AG04450 (cell line): ENCODE measurements at regions not wholly inside any gene's neighbourhood (a gene's known extent, or its start where the extent isn't known, plus 50 kb on each side); places are given as distances from the start of the nearest gene placed in this dataset.

Experiments used
- CTCF ChIA-PET: fragments of 300-600, 350-600 bp; formaldehyde crosslinking; extraction: SDS; loops from one replicate; lab custom pipeline; 2022; ENCODE audit warnings: antibody characterized with exemption, inconsistent platforms; lab: Charles Lee
- POLR2A ChIA-PET: fragments of 350-600 bp; formaldehyde crosslinking; extraction: SDS; loops from one replicate; lab custom pipeline; 2021; ENCODE audit warnings: antibody characterized with exemption, inconsistent platforms; lab: Yijun Ruan, JAX
- DNase-seq: peaks from one replicate; pipeline ENCODE4 v3.0.0-alpha.2; 2011; ENCODE audit warnings: low read depth, low spot score
- H3K27ac ChIP-seq: one replicate; pipeline ENCODE4 v1.5.1; 2012; ENCODE audit warnings: low read depth, low read length, control low read depth
- H3K27me3 ChIP-seq: one replicate; pipeline ENCODE4 v1.6.0; 2012; ENCODE audit warnings: low read length; ENCODE audit not compliant: control insufficient read depth, insufficient read depth
- H3K4me3 ChIP-seq: 2 replicates; pipeline ENCODE4 v1.5.1; 2011; ENCODE audit warnings: mild to moderate bottlenecking, low read depth, low read length, control low read depth
- H3K9me3 ChIP-seq: 2 replicates; pipeline ENCODE4 v1.5.1; 2012; ENCODE audit warnings: low read length; ENCODE audit not compliant: control insufficient read depth, insufficient read depth
- TF ChIP-seq, protein P1 (sequence below): IDR thresholded peaks from 2 replicates; pipeline ENCODE4 v1.5.1; 2011; ENCODE audit warnings: low read depth, low read length, control low read depth, inconsistent platforms

GRCh38 chr11:97247601-97248000 lies 857.8 kb downstream of the JRKL start:
- H3K27ac ChIP-seq, result no peak overlapping the region
- peaks cover 13% of the 10 kb centered on the region for H3K9me3 ChIP-seq
- POLR2A ChIA-PET, result no interaction called here
- TF ChIP-seq, protein P1, sequence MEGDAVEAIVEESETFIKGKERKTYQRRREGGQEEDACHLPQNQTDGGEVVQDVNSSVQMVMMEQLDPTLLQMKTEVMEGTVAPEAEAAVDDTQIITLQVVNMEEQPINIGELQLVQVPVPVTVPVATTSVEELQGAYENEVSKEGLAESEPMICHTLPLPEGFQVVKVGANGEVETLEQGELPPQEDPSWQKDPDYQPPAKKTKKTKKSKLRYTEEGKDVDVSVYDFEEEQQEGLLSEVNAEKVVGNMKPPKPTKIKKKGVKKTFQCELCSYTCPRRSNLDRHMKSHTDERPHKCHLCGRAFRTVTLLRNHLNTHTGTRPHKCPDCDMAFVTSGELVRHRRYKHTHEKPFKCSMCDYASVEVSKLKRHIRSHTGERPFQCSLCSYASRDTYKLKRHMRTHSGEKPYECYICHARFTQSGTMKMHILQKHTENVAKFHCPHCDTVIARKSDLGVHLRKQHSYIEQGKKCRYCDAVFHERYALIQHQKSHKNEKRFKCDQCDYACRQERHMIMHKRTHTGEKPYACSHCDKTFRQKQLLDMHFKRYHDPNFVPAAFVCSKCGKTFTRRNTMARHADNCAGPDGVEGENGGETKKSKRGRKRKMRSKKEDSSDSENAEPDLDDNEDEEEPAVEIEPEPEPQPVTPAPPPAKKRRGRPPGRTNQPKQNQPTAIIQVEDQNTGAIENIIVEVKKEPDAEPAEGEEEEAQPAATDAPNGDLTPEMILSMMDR, result no peak
- CTCF ChIA-PET, result no interaction called here
- H3K27me3 ChIP-seq, result no peaks in the 10 kb centered on the region
- no peak overlapping the region for H3K4me3 ChIP-seq
- DNase-seq, result no peak

GRCh38 chr11:97254790-97255189 lies 865.0 kb downstream of the JRKL start:
- H3K9me3 ChIP-seq, result no peaks in the 10 kb centered on the region; the same call in 1 of the 2 replicates
- TF ChIP-seq, protein P1, result no peak
- H3K27ac ChIP-seq, result no peak overlapping the region
- DNase-seq, result no peak
- H3K27me3 ChIP-seq, result no peaks in the 10 kb centered on the region
- CTCF ChIA-PET, result no interaction called here
- POLR2A ChIA-PET, result no interaction called here
- H3K4me3 ChIP-seq, result no peak overlapping the region

DNA sequence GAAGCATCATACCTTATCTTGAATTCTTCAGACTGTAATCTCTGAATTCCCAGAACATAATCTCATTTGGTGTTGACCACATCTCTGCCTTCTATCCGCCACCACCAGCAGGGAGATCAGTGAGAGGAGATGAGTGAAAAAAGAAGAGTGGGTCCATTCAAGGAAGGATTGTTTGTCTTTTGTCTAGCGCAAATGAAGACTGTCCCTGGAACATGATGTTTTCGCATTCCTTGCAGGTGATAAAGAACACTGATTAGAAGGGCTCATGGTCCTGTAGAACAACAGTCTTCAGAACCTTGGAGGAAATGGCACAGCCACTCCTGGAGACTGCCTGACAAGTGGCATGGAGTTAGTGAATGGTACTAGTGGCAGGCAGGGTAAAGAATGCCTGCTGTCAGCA lies 869.6 kb downstream of the JRKL start:
- TF ChIP-seq, protein P1, result no peak
- no peak overlapping the region for H3K4me3 ChIP-seq
- DNase-seq, result no peak
- H3K27ac ChIP-seq, result no peak overlapping the region
- ChIA-PET POLR2A (no interaction called here), CTCF (no interaction called here)
- no peaks in the 10 kb centered on the region; the same call in 1 of the 2 replicates for H3K9me3 ChIP-seq
- no peaks in the 10 kb centered on the region for H3K27me3 ChIP-seq

DNA sequence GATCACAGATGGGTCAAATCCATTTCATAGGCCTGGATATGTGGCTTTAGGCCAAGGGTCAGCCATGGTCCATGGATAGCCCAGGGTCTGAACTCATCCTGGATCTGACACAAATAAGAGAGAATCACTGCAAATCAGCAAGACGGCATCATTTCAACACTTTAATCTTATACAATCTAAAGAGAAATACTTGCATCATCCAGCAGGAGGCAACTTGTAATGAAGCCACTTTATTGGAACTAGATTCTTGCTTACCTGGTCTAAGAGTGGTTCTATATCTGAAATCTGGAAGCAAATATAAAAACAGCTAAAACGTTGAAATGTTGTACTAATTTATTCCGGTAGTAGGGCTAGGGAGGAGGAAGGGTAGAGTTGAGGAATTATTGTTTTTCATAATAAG lies 870.1 kb downstream of the JRKL start:
- CTCF ChIA-PET, result no interaction called here

DNA sequence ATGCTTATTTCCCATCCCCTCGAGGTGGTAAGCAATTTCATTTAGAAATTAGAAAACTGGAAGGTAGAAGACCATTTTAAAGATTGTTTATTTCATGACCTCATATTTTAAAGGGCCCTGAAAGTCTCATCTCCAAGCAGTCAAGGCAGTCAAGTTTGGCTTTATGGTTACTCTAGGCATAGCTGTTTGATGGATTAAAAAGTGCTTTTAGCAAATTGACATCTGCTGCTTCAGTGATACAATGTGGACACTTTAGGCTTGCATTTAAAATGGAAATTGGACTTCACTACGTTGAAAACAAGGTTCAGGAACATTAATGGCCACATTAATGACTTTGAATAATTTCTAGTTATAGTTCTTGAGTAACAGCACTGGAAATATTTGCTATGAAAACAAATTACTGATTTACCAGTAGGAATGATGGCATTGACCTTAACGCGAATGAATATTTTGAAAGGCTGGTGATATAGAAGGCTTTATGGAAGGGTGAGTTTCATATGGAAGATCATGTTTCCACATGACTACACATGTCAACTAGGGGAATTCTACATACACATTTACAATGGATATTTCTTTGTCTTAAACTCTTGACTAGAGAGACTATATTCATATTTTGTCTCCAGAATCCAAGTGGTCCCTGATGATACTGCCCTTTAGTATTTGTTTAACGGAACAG lies 873.5 kb downstream of the JRKL start:
- no peak for DNase-seq
- ChIA-PET CTCF (no interaction called here), POLR2A (no interaction called here)
- Histone ChIP-seq H3K27me3 (no peaks in the 10 kb centered on the region), H3K4me3 (no peak overlapping the region), H3K9me3 (no peaks in the 10 kb centered on the region; the same call in 1 of the 2 replicates), H3K27ac (no peak overlapping the region)
- TF ChIP-seq, protein P1, result no peak

More for the DNA sequence above, 870.1 kb downstream of the JRKL start:
- TF ChIP-seq, protein P1, result no peak
- H3K4me3 ChIP-seq, result no peak overlapping the region
- no peaks in the 10 kb centered on the region for H3K27me3 ChIP-seq
- POLR2A ChIA-PET, result no interaction called here
- H3K27ac ChIP-seq, result no peak overlapping the region
- H3K9me3 ChIP-seq, result no peaks in the 10 kb centered on the region; the same call in 1 of the 2 replicates
- no peak for DNase-seq
